Adrenal gland (tissue), 5 donors: ENCODE measurements at regions not wholly inside any gene's neighbourhood (a gene's known extent, or its start where the extent isn't known, plus 50 kb on each side); places are given as distances from the start of the nearest gene placed in this dataset.

Experiments used
- CTCF ChIP-seq, 6 experiments: fragments of 450-650 bp in 4 of 6; fragments of 200-600 bp in 2 of 6; sonication (generic) in 1 of 6; IDR thresholded peaks; 1 replicate in 5 of 6; 2 replicates in 1 of 6; pipeline versions ENCODE4 v1.5.1 to v1.8.0; 2016 to 2021; ENCODE audit warnings: antibody characterized with exemption in 6 of 6, mild to moderate bottlenecking in 2 of 6, moderate library complexity in 1 of 6
- POLR2A ChIP-seq, 2 donors: fragments of 450-650 bp; IDR thresholded peaks; one replicate each; pipeline ENCODE4 v1.6.1; 2017; ENCODE audit warnings: antibody characterized with exemption in 2 of 2, mild to moderate bottlenecking in 2 of 2, moderate library complexity in 1 of 2
- donor health status: DM: no; HTN: no; CAD: no.

- TF ChIP-seq CTCF (IDR thresholded peaks at IDR 0.05) (no peak), POLR2A (IDR thresholded peaks at IDR 0.05) (no peak)
Measured at GRCh38 chr6:115137910-115138309, 795.1 kb upstream of the HS3ST5 start.
